ENCODE measurements at regions not wholly inside any gene's neighbourhood (a gene's known extent, or its start where the extent isn't known, plus 50 kb on each side); places are given as distances from the start of the nearest gene placed in this dataset.

- H2BK12ac ChIP-seq (ENCODE audit: insufficient read length, low read depth, low read length), result no peak overlapping the region
- H3K4me2 ChIP-seq (ENCODE audit: insufficient read depth, insufficient read length, low read length), result no peak overlapping the region
- H4K91ac ChIP-seq (ENCODE audit: insufficient read length, low read depth, low read length), result no peak overlapping the region
- H3K27ac ChIP-seq (ENCODE audit: insufficient read length, low read depth, low read length), result no peak overlapping the region
- H4K5ac ChIP-seq (ENCODE audit: insufficient read length, low read depth, low read length), result no peak overlapping the region
- no peak overlapping the region for H3K4me3 Mint-ChIP-seq
- H3K23ac ChIP-seq (ENCODE audit: insufficient read length, low read depth, low read length), result no peak overlapping the region
- H3K9me3 ChIP-seq (ENCODE audit: control insufficient read depth, low read depth, low read length), result no peaks in the 10 kb centered on the region
- H3K79me1 ChIP-seq (ENCODE audit: insufficient read depth, low read depth, low read length, poor library complexity, severe bottlenecking), result no peaks in the 10 kb centered on the region
- no peak overlapping the region for H3T11ph ChIP-seq (ENCODE audit: low read length)
- no peak overlapping the region for H2AK5ac ChIP-seq (ENCODE audit: insufficient read length, low read length)
- H3K27me3 ChIP-seq (ENCODE audit: insufficient read depth, low read length), result no peaks in the 10 kb centered on the region
- peaks cover 0 to 2% (median 0%) of the 10 kb centered on the region in 3 experiments; a peak in 2 of 7 replicates for H3K36me3 Mint-ChIP-seq (ENCODE audit: insufficient read depth in 1 of 3, low read depth in 3 of 3)
- no peak overlapping the region for H3K9ac ChIP-seq (ENCODE audit: extremely low read depth, insufficient read length, low read length)
- no peak overlapping the region for H3K14ac ChIP-seq (ENCODE audit: insufficient read depth, low read length)
- H2BK15ac ChIP-seq (ENCODE audit: low read depth, low read length), result no peak overlapping the region
- no peaks in the 10 kb centered on the region for H3K4me1 ChIP-seq (ENCODE audit: insufficient read depth, low read length)
- H2BK120ac ChIP-seq (ENCODE audit: low read depth, low read length, poor library complexity, severe bottlenecking), result no peak overlapping the region
- H2BK20ac ChIP-seq (ENCODE audit: low read depth, low read length, poor library complexity, severe bottlenecking), result no peak overlapping the region
- no peak overlapping the region for H4K8ac ChIP-seq (replicated peaks; ENCODE audit: insufficient read length, low read depth, low read length)
- no peaks in the 10 kb centered on the region for H4K20me1 ChIP-seq (ENCODE audit: control insufficient read depth, insufficient read depth, insufficient read length)
- H3K23me2 ChIP-seq (ENCODE audit: insufficient read length, low read depth, low read length, poor library complexity, severe bottlenecking), result no peaks in the 10 kb centered on the region
- H3K79me2 ChIP-seq (ENCODE audit: insufficient read depth, low read length), result no peaks in the 10 kb centered on the region
- no peak overlapping the region for H3K18ac ChIP-seq (ENCODE audit: insufficient read length, low read depth, low read length)
- DNase-seq, result peak; percentile 44
- TF ChIP-seq CTCF (conservative IDR thresholded peaks at IDR 0.05), result peak; percentile 56; the same call in 2 of the 3 replicates
- no peak overlapping the region for H3K4ac ChIP-seq (ENCODE audit: low read depth, low read length)
- H3K27ac Mint-ChIP-seq, result no peak overlapping the region
- no peak overlapping the region for H3K56ac ChIP-seq (ENCODE audit: insufficient read length, low read depth, low read length)
- H3K27me3 Mint-ChIP-seq (ENCODE audit: low read depth), result no peaks in the 10 kb centered on the region
- no peak overlapping the region for H2AFZ ChIP-seq (ENCODE audit: low read length)
- H3K9me3 Mint-ChIP-seq, result peaks cover 0 to 6% of the 10 kb centered on the region in 2 experiments; a peak in 2 of 5 replicates
- peaks cover 0 to 7% of the 10 kb centered on the region in 2 experiments; a peak in 2 of 4 replicates for H3K4me1 Mint-ChIP-seq
- H2BK5ac ChIP-seq (ENCODE audit: insufficient read length, low read length), result no peak overlapping the region
Measured at GRCh38 chr6:120230008-120230407, 880.4 kb upstream of the MAN1A1 start.

Measured in H9 (cell line).